Omental fat pad (tissue), 3 donors: ENCODE measurements at regions not wholly inside any gene's neighbourhood (a gene's known extent, or its start where the extent isn't known, plus 50 kb on each side); places are given as distances from the start of the nearest gene placed in this dataset.

Source experiments
- ATAC-seq: fragments of 150-250 bp; one replicate; pipeline ENCODE4 v1.9.1; 2016; ENCODE audit warnings: mild to moderate bottlenecking, moderate library complexity; ENCODE audit not compliant: low FRiP score
- DNase-seq: peaks from one replicate; pipeline ENCODE4 v3.0.0-alpha.2; 2019; ENCODE audit warnings: low spot score
- TF ChIP-seq, protein P1 (sequence below), 3 donors: fragments of 450-650 bp; IDR thresholded peaks; one replicate each; pipeline ENCODE4 v1.5.1; 2016 to 2017; ENCODE audit warnings: antibody characterized with exemption in 3 of 3, mild to moderate bottlenecking in 3 of 3, moderate library complexity in 2 of 3

DNA sequence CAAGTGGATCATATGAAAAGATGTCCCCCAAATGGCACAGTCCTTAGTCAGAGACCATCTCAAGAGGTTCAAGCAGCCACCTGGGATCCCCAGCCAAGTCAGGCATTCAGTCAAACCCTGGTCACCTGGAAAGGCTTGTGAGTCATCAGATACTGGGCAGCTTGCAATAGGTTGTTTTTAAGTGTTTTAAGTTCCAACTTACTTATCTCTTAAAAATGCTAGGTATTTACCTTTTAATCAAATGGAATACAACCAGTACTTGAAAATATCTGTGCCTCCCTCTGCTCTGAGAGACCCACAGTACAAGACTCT lies 262.2 kb downstream of the WDR11 start:
- TF ChIP-seq, protein P1, sequence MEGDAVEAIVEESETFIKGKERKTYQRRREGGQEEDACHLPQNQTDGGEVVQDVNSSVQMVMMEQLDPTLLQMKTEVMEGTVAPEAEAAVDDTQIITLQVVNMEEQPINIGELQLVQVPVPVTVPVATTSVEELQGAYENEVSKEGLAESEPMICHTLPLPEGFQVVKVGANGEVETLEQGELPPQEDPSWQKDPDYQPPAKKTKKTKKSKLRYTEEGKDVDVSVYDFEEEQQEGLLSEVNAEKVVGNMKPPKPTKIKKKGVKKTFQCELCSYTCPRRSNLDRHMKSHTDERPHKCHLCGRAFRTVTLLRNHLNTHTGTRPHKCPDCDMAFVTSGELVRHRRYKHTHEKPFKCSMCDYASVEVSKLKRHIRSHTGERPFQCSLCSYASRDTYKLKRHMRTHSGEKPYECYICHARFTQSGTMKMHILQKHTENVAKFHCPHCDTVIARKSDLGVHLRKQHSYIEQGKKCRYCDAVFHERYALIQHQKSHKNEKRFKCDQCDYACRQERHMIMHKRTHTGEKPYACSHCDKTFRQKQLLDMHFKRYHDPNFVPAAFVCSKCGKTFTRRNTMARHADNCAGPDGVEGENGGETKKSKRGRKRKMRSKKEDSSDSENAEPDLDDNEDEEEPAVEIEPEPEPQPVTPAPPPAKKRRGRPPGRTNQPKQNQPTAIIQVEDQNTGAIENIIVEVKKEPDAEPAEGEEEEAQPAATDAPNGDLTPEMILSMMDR (IDR thresholded peaks at IDR 0.05) = no peak
- no peak for DNase-seq
- ATAC-seq = peak; percentile 65

DNA sequence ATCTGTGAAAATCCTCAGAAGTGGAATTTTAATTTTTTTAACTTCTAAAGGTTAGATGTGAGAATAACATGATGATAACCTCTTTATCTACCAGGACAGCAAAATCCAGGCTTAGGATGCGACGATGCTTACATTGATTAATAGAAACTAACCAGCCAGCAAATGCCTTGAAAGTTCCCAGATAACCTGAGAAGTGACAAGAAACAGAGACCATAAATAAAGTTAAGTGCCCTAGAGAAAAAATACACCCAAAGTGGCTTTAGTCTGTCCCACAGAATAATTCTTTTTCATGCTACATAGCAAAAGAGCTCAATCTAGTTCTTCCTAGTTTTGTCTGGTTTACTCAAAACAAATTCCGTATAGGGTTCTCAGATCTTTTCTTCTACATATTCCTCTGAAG lies 262.7 kb downstream of the WDR11 start:
- TF ChIP-seq, protein P1 (IDR thresholded peaks at IDR 0.05) = no peak
- no peak for ATAC-seq
- no peak for DNase-seq

DNA sequence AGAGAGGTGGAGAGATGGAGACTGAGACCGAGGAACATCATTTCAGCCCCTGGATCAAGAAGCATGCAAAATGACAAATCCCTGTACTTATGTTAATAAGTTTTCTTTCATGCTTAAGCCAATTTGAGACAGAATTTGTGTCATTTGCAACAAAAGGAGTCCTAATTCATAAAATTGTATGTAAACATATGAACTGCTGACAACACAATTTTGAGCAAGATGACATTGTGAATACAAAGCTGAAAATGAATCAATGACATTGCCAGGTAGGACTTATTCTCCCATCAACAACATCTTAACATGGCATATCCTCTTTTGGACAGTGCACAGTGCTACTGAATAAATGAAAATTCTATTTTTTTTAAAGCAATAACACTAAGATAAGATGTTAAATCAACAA lies 264.0 kb downstream of the WDR11 start:
- TF ChIP-seq, protein P1 (IDR thresholded peaks at IDR 0.05) = no peak
- DNase-seq (no peak), ATAC-seq (no peak)

DNA sequence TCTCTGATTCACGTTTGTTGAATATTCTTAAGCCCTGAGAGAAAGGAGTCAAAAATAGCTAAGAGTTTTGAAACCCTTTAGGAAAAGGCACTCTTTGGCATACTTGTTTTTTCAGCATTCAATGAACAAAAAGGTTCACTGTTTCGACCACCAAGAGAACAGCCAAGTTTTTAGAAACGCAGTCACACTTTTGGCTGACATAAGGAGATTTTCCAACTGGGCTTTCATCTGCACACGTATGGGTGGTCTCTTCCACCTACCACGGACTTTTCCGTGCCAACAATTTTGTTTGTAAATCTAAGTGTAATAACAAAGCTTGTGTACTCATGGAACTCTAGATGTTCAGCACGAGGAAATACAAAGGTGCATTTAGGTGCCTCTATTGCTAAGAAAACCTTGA lies 270.3 kb downstream of the WDR11 start:
- ATAC-seq = no peak
- DNase-seq = no peak
- TF ChIP-seq, protein P1 (IDR thresholded peaks at IDR 0.05) = no peak

DNA sequence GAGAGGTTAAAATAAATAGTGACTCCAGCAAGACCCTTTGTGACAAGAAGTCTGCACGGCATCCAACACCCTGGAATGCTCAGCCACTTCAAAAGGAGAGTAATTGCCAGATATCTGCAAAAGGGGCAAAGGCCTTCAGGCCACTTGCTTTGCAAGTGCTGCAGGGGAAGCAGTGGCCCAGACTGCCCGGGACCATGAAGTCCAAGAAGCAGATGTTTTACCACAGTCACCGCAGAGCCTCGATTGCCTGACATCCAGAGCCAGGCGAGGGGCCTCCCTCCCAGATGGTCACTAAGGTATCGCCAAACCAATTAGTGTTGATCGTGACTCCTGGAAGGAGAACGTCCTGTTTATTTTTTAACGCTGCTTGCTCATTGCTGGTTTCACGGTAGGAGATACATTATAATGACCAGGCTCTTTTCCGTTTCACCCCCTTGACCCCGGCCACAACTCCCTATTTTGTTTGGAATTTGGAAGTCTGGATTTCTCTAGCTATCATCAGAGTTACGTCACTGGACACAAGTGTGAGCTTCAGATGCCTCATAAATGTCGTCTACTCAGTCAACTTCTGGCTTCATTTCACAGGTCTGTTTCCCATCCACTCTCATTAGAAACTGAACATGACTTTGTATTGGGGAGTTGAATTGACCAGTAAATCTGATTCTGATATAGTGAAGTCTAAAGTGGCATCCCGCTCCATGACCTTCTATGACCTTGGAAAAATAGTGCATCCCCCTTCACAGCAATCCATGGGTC lies 276.2 kb downstream of the WDR11 start:
- DNase-seq (no peak), ATAC-seq (no peak)
- TF ChIP-seq, protein P1 (IDR thresholded peaks at IDR 0.05) = no peak

DNA sequence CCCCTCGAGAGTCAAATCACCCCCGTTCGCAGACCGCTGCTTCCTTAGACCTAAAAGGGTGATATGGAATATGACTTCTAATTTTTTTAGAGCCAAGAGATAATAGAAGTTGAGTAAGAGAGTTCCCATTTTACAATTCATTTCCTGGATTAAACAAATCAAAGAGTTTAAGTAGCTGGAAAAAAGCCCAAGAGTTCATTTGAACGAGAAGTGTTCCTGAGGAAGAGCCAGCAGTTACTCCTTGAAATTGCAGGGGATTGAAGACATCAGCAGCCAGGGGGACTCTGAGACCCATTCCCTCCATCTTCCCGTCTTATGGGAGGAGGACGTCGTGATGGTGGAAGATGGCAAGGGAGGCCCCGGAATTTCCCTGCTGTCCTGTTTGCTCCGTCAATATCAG lies 277.0 kb downstream of the WDR11 start:
- peak; percentile 37 for ATAC-seq
- DNase-seq = no peak
- TF ChIP-seq, protein P1 (IDR thresholded peaks at IDR 0.05) = no peak

DNA sequence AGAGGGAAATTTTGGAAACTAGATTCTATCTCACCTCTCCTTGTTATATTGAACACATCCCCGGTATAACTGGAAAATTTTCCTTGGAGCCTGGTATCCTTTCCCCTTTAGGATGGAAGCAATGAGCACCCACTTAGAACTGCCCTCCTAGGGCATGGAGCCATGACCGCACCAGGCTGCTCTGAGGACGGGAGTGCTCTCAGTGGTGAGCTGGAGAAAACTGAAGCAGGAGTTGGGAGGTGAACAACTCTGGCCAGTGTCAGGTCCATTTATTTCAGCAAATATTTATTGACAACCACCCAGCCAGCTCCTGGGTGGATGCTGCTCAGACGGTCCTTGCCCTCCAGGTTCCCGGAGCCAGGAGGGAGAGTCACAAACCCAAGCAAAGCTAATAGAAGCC lies 278.1 kb downstream of the WDR11 start:
- ATAC-seq (no peak), DNase-seq (no peak)
- TF ChIP-seq, protein P1 (IDR thresholded peaks at IDR 0.05) = no peak
